Left lobe of liver (tissue), 2 donors: ENCODE measurements at regions not wholly inside any gene's neighbourhood (a gene's known extent, or its start where the extent isn't known, plus 50 kb on each side); places are given as distances from the start of the nearest gene placed in this dataset.

ENCODE experiments used
- ATAC-seq: fragments of 200-7000 bp; cut with Tn5 transposase; one replicate; pipeline ENCODE4 v1.9.1; 2020; ENCODE audit warnings: mild to moderate bottlenecking, moderate library complexity
- DNase-seq: peaks from one replicate; pipeline ENCODE4 v3.0.0-alpha.2; 2020; ENCODE audit warnings: low spot score
- donor health status: DM: no; HTN: no; CAD: no; lungs with moderate emphysema.
- donor health status: DM: no; HTN: yes; CAD: no.

- no peak for ATAC-seq
- DNase-seq, result no peak
Observed at GRCh38 chr13:59182241-59182640, 981.5 kb downstream of the DIAPH3 start.

- ATAC-seq, result no peak
Observed at GRCh38 chr13:59197397-59197796, 966.3 kb downstream of the DIAPH3 start.

GRCh38 chr13:59201841-59202240, 961.9 kb downstream of the DIAPH3 start:
- DNase-seq, result no peak
- ATAC-seq, result no peak

More at GRCh38 chr13:59197397-59197796, 966.3 kb downstream of the DIAPH3 start:
- no peak for DNase-seq

GRCh38 chr13:59203855-59204254, 959.9 kb downstream of the DIAPH3 start:
- ATAC-seq, result no peak

GRCh38 chr13:59205501-59205900, 958.2 kb downstream of the DIAPH3 start:
- DNase-seq (no peak), ATAC-seq (no peak)

More at GRCh38 chr13:59203855-59204254, 959.9 kb downstream of the DIAPH3 start:
- DNase-seq, result no peak

- ATAC-seq, result no peak
- DNase-seq, result no peak
Observed at GRCh38 chr13:59208405-59209195, 955.1 kb downstream of the DIAPH3 start.

GRCh38 chr13:59210543-59210942, 953.2 kb downstream of the DIAPH3 start:
- DNase-seq, result no peak
- ATAC-seq, result no peak

- DNase-seq (no peak), ATAC-seq (no peak)
Observed at GRCh38 chr13:59211606-59212005, 952.1 kb downstream of the DIAPH3 start.

- DNase-seq (no peak), ATAC-seq (no peak)
Observed at GRCh38 chr13:59229401-59229800, 934.3 kb downstream of the DIAPH3 start.

- DNase-seq, result no peak
- ATAC-seq, result no peak
Observed at GRCh38 chr13:59229861-59230260, 933.9 kb downstream of the DIAPH3 start.

GRCh38 chr13:59230484-59231264, 933.1 kb downstream of the DIAPH3 start:
- DNase-seq (no peak), ATAC-seq (no peak)

GRCh38 chr13:59236309-59236919, 927.3 kb downstream of the DIAPH3 start:
- no peak for ATAC-seq

GRCh38 chr13:59236944-59237343, 926.8 kb downstream of the DIAPH3 start:
- ATAC-seq, result no peak

More at GRCh38 chr13:59236309-59236919, 927.3 kb downstream of the DIAPH3 start:
- DNase-seq, result no peak

GRCh38 chr13:59247171-59247570, 916.6 kb downstream of the DIAPH3 start:
- ATAC-seq, result no peak
- no peak for DNase-seq

More at GRCh38 chr13:59236944-59237343, 926.8 kb downstream of the DIAPH3 start:
- no peak for DNase-seq

- ATAC-seq, result no peak
- DNase-seq, result no peak
Observed at GRCh38 chr13:59250336-59251189, 913.2 kb downstream of the DIAPH3 start.

- ATAC-seq (no peak), DNase-seq (no peak)
Observed at GRCh38 chr13:59259165-59260000, 904.3 kb downstream of the DIAPH3 start.

- ATAC-seq, result peak; percentile 34
- DNase-seq, result no peak
Observed at GRCh38 chr13:59261928-59262488, 901.7 kb downstream of the DIAPH3 start.

- ATAC-seq, result no peak
- no peak for DNase-seq
Observed at GRCh38 chr13:59263531-59263930, 900.2 kb downstream of the DIAPH3 start.

GRCh38 chr13:59266478-59267063, 897.2 kb downstream of the DIAPH3 start:
- peak; percentile 19 for ATAC-seq
- DNase-seq, result no peak
